ENCODE measurements at regions not wholly inside any gene's neighbourhood (a gene's known extent, or its start where the extent isn't known, plus 50 kb on each side); places are given as distances from the start of the nearest gene placed in this dataset.

DNA sequence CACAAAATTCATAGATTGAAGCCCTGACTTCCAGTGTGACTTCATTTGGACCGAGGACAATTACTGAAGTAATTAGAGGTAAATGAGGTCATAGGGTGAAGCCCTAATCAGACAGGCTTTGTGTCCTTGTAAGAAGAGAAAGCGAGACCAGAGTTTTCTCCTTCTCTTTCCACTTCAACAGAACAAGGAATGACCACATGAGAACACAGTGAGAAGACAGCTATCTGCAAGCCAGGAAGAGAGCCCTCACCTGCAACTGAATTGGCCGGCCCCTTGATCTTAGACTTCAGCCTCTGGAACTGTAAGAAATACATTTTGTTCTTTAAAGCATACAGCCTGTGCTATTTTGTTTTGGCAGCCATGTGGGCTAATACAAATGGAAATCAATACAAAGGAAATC lies 67.1 kb upstream of the PRKG2 start:
- TF ChIP-seq, protein P1, sequence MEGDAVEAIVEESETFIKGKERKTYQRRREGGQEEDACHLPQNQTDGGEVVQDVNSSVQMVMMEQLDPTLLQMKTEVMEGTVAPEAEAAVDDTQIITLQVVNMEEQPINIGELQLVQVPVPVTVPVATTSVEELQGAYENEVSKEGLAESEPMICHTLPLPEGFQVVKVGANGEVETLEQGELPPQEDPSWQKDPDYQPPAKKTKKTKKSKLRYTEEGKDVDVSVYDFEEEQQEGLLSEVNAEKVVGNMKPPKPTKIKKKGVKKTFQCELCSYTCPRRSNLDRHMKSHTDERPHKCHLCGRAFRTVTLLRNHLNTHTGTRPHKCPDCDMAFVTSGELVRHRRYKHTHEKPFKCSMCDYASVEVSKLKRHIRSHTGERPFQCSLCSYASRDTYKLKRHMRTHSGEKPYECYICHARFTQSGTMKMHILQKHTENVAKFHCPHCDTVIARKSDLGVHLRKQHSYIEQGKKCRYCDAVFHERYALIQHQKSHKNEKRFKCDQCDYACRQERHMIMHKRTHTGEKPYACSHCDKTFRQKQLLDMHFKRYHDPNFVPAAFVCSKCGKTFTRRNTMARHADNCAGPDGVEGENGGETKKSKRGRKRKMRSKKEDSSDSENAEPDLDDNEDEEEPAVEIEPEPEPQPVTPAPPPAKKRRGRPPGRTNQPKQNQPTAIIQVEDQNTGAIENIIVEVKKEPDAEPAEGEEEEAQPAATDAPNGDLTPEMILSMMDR (IDR thresholded peaks at IDR 0.05; ENCODE audit: low read depth, low read length): no peak
- no peak overlapping the region for H3K4me3 ChIP-seq (ENCODE audit: low read depth, low read length)

GRCh38 chr4:81274460-81274859 lies 59.4 kb upstream of the PRKG2 start:
- no peak overlapping the region for H3K4me3 ChIP-seq (ENCODE audit: low read depth, low read length)
- TF ChIP-seq, protein P1 (IDR thresholded peaks at IDR 0.05; ENCODE audit: low read depth, low read length): no peak

- TF ChIP-seq, protein P1 (IDR thresholded peaks at IDR 0.05; ENCODE audit: low read depth, low read length): no peak
- H3K4me3 ChIP-seq (ENCODE audit: low read depth, low read length): no peak overlapping the region
Observed at GRCh38 chr4:81272671-81273070, 57.6 kb upstream of the PRKG2 start.
